ENCODE measurements at regions not wholly inside any gene's neighbourhood (a gene's known extent, or its start where the extent isn't known, plus 50 kb on each side); places are given as distances from the start of the nearest gene placed in this dataset.

DNA sequence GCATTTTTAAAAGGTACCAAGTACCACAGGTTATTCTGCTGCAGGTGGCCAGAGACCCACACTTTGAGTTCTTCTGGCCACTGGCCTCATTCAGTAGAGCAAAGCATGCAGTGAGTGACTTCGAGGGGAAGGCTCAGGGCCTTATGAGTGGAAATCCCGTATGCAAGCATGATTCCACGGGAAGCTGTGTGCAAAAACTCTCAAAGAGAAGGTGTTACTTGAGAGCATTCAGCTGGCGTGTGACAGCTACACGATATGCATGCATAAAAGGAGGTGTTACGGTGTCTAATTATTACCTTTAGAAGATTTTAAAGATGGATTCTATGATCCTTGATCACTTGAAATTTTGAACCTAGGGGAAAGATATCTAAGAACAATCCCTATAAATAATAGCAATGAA lies 160.3 kb downstream of the ENC1 start:
- Histone ChIP-seq H3K36me3 (ENCODE audit: insufficient read depth, low read length, poor library complexity, severe bottlenecking) (no peaks in the 10 kb centered on the region), H3K9me3 (ENCODE audit: low read depth, low read length, poor library complexity, severe bottlenecking) (no peaks in the 10 kb centered on the region), H3K27me3 (replicated peaks; ENCODE audit: insufficient read depth, low read depth, low read length, poor library complexity) (peaks cover 7% of the 10 kb centered on the region), H3K27ac (ENCODE audit: low read depth, low read length, poor library complexity, severe bottlenecking) (no peak overlapping the region), H3K4me1 (ENCODE audit: insufficient read depth, low read length, poor library complexity, severe bottlenecking) (no peaks in the 10 kb centered on the region), H3K4me3 (ENCODE audit: low read depth, low read length, poor library complexity, severe bottlenecking) (no peak overlapping the region)
- POLR2A ChIA-PET (ENCODE audit: low non-redundant PET) = no interaction called here
- no peak for TF ChIP-seq EZH2 (IDR thresholded peaks at IDR 0.05; ENCODE audit: borderline replicate concordance, low read depth, low read length, poor library complexity, severe bottlenecking)
- TF ChIP-seq, protein P1, sequence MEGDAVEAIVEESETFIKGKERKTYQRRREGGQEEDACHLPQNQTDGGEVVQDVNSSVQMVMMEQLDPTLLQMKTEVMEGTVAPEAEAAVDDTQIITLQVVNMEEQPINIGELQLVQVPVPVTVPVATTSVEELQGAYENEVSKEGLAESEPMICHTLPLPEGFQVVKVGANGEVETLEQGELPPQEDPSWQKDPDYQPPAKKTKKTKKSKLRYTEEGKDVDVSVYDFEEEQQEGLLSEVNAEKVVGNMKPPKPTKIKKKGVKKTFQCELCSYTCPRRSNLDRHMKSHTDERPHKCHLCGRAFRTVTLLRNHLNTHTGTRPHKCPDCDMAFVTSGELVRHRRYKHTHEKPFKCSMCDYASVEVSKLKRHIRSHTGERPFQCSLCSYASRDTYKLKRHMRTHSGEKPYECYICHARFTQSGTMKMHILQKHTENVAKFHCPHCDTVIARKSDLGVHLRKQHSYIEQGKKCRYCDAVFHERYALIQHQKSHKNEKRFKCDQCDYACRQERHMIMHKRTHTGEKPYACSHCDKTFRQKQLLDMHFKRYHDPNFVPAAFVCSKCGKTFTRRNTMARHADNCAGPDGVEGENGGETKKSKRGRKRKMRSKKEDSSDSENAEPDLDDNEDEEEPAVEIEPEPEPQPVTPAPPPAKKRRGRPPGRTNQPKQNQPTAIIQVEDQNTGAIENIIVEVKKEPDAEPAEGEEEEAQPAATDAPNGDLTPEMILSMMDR (conservative IDR thresholded peaks at IDR 0.05; ENCODE audit: low read depth, low read length) = no peak
- no peak for DNase-seq (ENCODE audit: low spot score)
- BruUV-seq (replicated peaks) = no TSS peak
- intact Hi-C loops (cut with micrococcal nuclease; ENCODE audit: unreplicated experiment) = no loop called here
- CTCF ChIA-PET = no interaction called here

DNA sequence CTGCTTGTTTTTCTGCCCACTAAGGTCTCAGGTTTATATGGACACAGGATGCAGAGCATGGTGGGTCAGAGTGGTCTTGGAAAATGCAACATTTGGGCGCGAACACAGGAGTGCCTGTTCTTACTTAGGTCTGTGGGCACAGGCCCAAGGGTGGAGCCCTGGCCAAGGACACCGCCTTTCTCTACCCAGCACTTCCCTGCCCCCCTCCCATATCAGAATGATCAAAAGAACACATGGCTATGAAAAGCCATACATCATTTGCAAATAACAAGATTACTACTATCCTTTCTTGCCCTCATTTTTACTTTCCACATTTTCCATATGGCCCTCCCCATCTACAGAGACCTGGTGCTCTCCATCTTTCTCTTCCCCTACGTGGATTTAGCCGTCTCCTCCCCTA lies 162.2 kb downstream of the ENC1 start:
- Histone ChIP-seq H3K27ac (ENCODE audit: low read depth, low read length, poor library complexity, severe bottlenecking) (no peak overlapping the region), H3K9me3 (ENCODE audit: low read depth, low read length, poor library complexity, severe bottlenecking) (no peaks in the 10 kb centered on the region), H3K4me3 (ENCODE audit: low read depth, low read length, poor library complexity, severe bottlenecking) (no peak overlapping the region), H3K36me3 (ENCODE audit: insufficient read depth, low read length, poor library complexity, severe bottlenecking) (no peaks in the 10 kb centered on the region), H3K27me3 (replicated peaks; ENCODE audit: insufficient read depth, low read depth, low read length, poor library complexity) (peaks cover 7% of the 10 kb centered on the region), H3K4me1 (ENCODE audit: insufficient read depth, low read length, poor library complexity, severe bottlenecking) (no peaks in the 10 kb centered on the region)
- ChIA-PET POLR2A (ENCODE audit: low non-redundant PET) (no interaction called here), CTCF (no interaction called here)
- intact Hi-C loops (cut with micrococcal nuclease; ENCODE audit: unreplicated experiment) = no loop called here
- DNase-seq (ENCODE audit: low spot score) = no peak
- BruUV-seq (replicated peaks) = no TSS peak
- TF ChIP-seq EZH2 (IDR thresholded peaks at IDR 0.05; ENCODE audit: borderline replicate concordance, low read depth, low read length, poor library complexity, severe bottlenecking) = no peak
- TF ChIP-seq, protein P1 (conservative IDR thresholded peaks at IDR 0.05; ENCODE audit: low read depth, low read length) = no peak

DNA sequence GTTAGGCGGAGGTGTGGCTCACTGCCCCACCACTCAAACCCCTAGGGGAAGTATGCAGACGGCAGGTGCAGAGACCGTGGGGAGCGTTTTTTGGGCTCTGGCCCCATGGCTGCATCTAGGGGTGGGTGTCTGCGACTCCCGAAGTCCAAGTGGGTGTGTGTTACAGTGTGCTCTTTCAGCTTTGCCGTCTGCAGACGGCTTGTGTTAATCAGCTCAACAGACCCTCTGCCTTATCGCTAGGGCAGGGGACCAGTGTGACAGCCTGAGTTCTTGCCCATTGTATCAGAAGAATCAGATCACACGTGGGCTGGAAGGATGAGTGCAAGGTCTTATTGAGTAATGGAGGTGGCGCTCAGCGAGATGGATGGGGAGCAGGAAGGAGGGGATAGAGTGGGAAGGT lies 162.8 kb downstream of the ENC1 start:
- Histone ChIP-seq H3K4me1 (ENCODE audit: insufficient read depth, low read length, poor library complexity, severe bottlenecking) (no peaks in the 10 kb centered on the region), H3K27me3 (replicated peaks; ENCODE audit: insufficient read depth, low read depth, low read length, poor library complexity) (peaks cover 7% of the 10 kb centered on the region), H3K9me3 (ENCODE audit: low read depth, low read length, poor library complexity, severe bottlenecking) (no peaks in the 10 kb centered on the region), H3K4me3 (ENCODE audit: low read depth, low read length, poor library complexity, severe bottlenecking) (no peak overlapping the region), H3K36me3 (ENCODE audit: insufficient read depth, low read length, poor library complexity, severe bottlenecking) (no peaks in the 10 kb centered on the region), H3K27ac (ENCODE audit: low read depth, low read length, poor library complexity, severe bottlenecking) (no peak overlapping the region)
- no peak for DNase-seq (ENCODE audit: low spot score)
- BruUV-seq (replicated peaks) = no TSS peak
- no peak for TF ChIP-seq EZH2 (IDR thresholded peaks at IDR 0.05; ENCODE audit: borderline replicate concordance, low read depth, low read length, poor library complexity, severe bottlenecking)
- TF ChIP-seq, protein P1 (conservative IDR thresholded peaks at IDR 0.05; ENCODE audit: low read depth, low read length) = no peak
- CTCF ChIA-PET = no interaction called here
- POLR2A ChIA-PET (ENCODE audit: low non-redundant PET) = no interaction called here
- intact Hi-C loops (cut with micrococcal nuclease; ENCODE audit: unreplicated experiment) = no loop called here
